Activated CD8-positive, alpha-beta memory T cell treated with anti-CD3 and anti-CD28 coated beads, Interleukin-2, amount 10 ng/mL, durations not matched to agents 7 days and 5 days (primary cell): ENCODE measurements at regions not wholly inside any gene's neighbourhood (a gene's known extent, or its start where the extent isn't known, plus 50 kb on each side); places are given as distances from the start of the nearest gene placed in this dataset.

Source experiments
- ATAC-seq: fragments of 150-1000 bp; cut with Tn5 transposase; one replicate; pipeline ENCODE4 v1.10.0; 2021; ENCODE audit warnings: moderate library complexity
- CTCF ChIA-PET: fragments of 350-600 bp; sonication (Branson Sonifier 250); formaldehyde crosslinking; loops from one replicate; lab custom pipeline; 2021; ENCODE audit warnings: antibody characterized with exemption; lab: Charles Lee
- DNase-seq: peaks from one replicate; pipeline ENCODE4 v3.0.0-alpha.2; 2020
- H3K27ac Mint-ChIP-seq: one replicate; pipeline ENCODE4 v1.8.0; 2021; ENCODE audit warnings: mild to moderate bottlenecking, mixed read lengths
- H3K27me3 Mint-ChIP-seq: one replicate; pipeline ENCODE4 v1.8.0; 2021; ENCODE audit warnings: mixed read lengths
- H3K36me3 Mint-ChIP-seq: one replicate; pipeline ENCODE4 v1.8.0; 2021; ENCODE audit warnings: mild to moderate bottlenecking, mixed read lengths
- H3K4me1 Mint-ChIP-seq: one replicate; pipeline ENCODE4 v1.8.0; 2021; ENCODE audit warnings: mixed read lengths
- H3K4me3 Mint-ChIP-seq: one replicate; pipeline ENCODE4 v1.8.0; 2021; ENCODE audit warnings: mild to moderate bottlenecking, moderate library complexity, mixed read lengths
- H3K9me3 Mint-ChIP-seq: one replicate; pipeline ENCODE4 v1.8.0; 2022; ENCODE audit warnings: low read depth, mixed read lengths

- H3K27ac Mint-ChIP-seq, result no peak overlapping the region
These were observed 55.3 kb downstream of the CDKN2C start for GRCh38 chr1:51025374-51025773.

GRCh38 chr1:51032936-51033335 is 62.9 kb downstream of the CDKN2C start:
- no peaks in the 10 kb centered on the region for H3K36me3 Mint-ChIP-seq
- no peak overlapping the region for H3K4me3 Mint-ChIP-seq
- DNase-seq (no peak), ATAC-seq (no peak)
- H3K9me3 Mint-ChIP-seq, result no peaks in the 10 kb centered on the region
- peaks cover 9% of the 10 kb centered on the region for H3K27me3 Mint-ChIP-seq
- H3K27ac Mint-ChIP-seq, result no peak overlapping the region
- H3K4me1 Mint-ChIP-seq, result no peaks in the 10 kb centered on the region
- CTCF ChIA-PET, result no interaction called here

More at GRCh38 chr1:51025374-51025773, 55.3 kb downstream of the CDKN2C start:
- peaks cover 19% of the 10 kb centered on the region for H3K27me3 Mint-ChIP-seq
- no peak for DNase-seq
- CTCF ChIA-PET, result no interaction called here
- ATAC-seq, result no peak
- no peaks in the 10 kb centered on the region for H3K9me3 Mint-ChIP-seq
- H3K36me3 Mint-ChIP-seq, result no peaks in the 10 kb centered on the region
- no peak overlapping the region for H3K4me3 Mint-ChIP-seq
- no peaks in the 10 kb centered on the region for H3K4me1 Mint-ChIP-seq

DNA sequence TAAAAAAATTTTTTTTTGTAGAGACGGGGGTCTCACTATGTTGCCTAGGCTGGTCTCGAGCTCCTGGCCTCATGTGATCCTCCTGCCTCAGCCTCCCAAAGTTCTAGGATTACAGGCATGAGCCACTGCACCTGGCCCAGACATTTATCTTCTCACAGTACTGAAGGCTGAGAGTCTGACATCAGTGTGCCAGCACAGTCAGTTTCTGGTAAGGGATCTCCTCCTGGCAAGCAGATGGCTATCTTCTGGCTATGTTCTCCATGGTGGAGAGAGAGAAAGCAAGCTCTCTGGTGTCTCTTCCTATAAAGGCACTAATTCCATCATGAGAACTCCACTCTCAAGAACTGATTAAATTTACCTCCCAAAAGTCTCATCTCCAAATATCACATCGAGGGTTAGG is 57.8 kb upstream of the C1orf185 start:
- H3K9me3 Mint-ChIP-seq, result peaks cover 5% of the 10 kb centered on the region
- no peaks in the 10 kb centered on the region for H3K36me3 Mint-ChIP-seq
- no peak overlapping the region for H3K27ac Mint-ChIP-seq
- DNase-seq (no peak), ATAC-seq (no peak)
- CTCF ChIA-PET, result interaction anchor here (0.8 kb wide), 1 partner anchor 108 kb away, joined by 3 read pairs; no protein-coding TSS in a partner anchor
- no peak overlapping the region for H3K4me3 Mint-ChIP-seq
- no peaks in the 10 kb centered on the region for H3K4me1 Mint-ChIP-seq
- H3K27me3 Mint-ChIP-seq, result peaks cover 17% of the 10 kb centered on the region

DNA sequence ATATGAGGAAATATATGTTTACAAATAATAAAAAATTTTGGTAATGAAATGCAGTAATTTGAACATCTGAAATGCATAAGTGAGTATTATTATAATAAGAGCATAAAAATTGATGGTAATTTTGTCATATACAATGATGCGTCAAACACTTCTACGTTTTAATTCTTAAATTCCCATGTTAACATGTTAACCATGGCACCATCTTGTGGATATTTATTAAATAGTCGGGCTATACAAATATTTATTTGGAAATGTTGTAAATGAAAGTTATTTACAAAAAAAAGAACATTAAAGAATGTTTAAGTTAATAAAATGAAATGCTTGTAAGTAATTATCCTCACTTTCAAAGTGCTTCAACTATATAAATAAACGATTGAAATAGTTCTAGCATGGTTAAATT is 57.2 kb upstream of the C1orf185 start:
- Mint-ChIP-seq H3K4me1 (no peaks in the 10 kb centered on the region), H3K27ac (no peak overlapping the region), H3K9me3 (peaks cover 2% of the 10 kb centered on the region), H3K4me3 (no peak overlapping the region), H3K27me3 (peaks cover 13% of the 10 kb centered on the region), H3K36me3 (no peaks in the 10 kb centered on the region)
- CTCF ChIA-PET, result interaction anchor here (0.8 kb wide), 1 partner anchor 109 kb away, joined by 3 read pairs; no protein-coding TSS in a partner anchor
- no peak for DNase-seq
- no peak for ATAC-seq

DNA sequence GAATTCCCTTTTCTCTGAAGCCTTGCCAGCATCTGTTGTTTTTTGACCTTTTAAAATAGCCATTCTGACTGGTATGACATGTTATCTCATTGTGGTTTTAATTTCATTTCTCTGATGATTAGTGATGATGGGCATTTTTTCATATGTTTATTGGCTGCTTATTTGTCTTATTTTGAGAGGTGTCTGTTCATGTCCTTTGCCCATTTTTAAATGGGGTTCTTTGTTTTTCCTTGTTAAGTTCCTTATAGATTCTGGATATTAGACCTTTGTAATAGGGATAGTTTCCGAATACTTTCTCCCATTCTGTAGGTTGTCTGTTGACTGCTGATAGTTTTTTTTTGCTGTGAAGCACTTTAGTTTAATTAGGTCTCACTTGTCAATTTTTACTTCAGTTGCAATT is 54.0 kb upstream of the C1orf185 start:
- DNase-seq (no peak), ATAC-seq (no peak)
- no peak overlapping the region for H3K27ac Mint-ChIP-seq
- no peaks in the 10 kb centered on the region for H3K9me3 Mint-ChIP-seq
- no peaks in the 10 kb centered on the region for H3K36me3 Mint-ChIP-seq
- no peak overlapping the region for H3K4me3 Mint-ChIP-seq
- CTCF ChIA-PET, result interaction anchor here (1.0 kb wide), 1 partner anchor 31 kb away, joined by 3 read pairs; no protein-coding TSS in a partner anchor
- no peaks in the 10 kb centered on the region for H3K4me1 Mint-ChIP-seq
- H3K27me3 Mint-ChIP-seq, result peaks cover 26% of the 10 kb centered on the region

GRCh38 chr1:51048670-51049069 is 53.4 kb upstream of the C1orf185 start:
- Mint-ChIP-seq H3K27me3 (peaks cover 28% of the 10 kb centered on the region), H3K4me3 (no peak overlapping the region), H3K27ac (no peak overlapping the region), H3K9me3 (no peaks in the 10 kb centered on the region), H3K4me1 (no peaks in the 10 kb centered on the region), H3K36me3 (no peaks in the 10 kb centered on the region)
- ATAC-seq (no peak), DNase-seq (no peak)
- CTCF ChIA-PET, result interaction anchor here (1.0 kb wide), 2 partner anchors 11 to 30 kb away, joined by 3 read pairs; no protein-coding TSS in a partner anchor
